GM18508 (cell line): ENCODE measurements at regions not wholly inside any gene's neighbourhood (a gene's known extent, or its start where the extent isn't known, plus 50 kb on each side); places are given as distances from the start of the nearest gene placed in this dataset.

ENCODE experiments used
- ATAC-seq: cut with Tn5 transposase; IDR thresholded peaks from one replicate; pipeline ENCODE4 v1.9.1; 2021; ENCODE audit warnings: moderate number of reproducible peaks; ENCODE audit not compliant: insufficient read depth, unreplicated experiment

DNA sequence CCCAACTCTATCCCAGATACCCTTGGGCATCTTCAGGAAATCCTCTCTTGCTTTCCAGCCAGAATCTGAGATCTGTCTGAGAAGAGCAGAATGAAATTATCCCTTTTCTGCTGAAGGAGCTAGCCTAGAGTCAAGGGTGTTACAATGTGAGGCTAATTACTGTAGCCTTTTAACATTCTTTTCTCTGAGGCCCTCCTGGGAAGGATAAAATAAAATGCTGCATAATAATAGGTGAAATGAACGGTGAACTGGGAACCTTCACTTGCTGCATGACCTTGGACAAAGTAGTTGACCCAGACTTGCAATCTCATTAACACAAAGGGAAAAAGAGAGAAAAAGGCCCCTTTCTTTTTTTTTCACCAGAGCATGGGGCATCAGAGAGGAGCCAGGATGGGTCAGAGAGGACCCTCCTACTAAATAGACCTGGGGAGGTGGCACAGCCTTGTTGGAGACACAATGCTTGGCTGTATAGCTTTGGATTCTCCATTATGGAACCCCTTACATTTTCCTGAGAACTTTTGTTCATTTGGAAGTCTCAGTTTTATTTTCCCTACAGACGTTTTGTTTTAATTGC lies 137.0 kb upstream of the LIPC start:
- ATAC-seq, result no peak

DNA sequence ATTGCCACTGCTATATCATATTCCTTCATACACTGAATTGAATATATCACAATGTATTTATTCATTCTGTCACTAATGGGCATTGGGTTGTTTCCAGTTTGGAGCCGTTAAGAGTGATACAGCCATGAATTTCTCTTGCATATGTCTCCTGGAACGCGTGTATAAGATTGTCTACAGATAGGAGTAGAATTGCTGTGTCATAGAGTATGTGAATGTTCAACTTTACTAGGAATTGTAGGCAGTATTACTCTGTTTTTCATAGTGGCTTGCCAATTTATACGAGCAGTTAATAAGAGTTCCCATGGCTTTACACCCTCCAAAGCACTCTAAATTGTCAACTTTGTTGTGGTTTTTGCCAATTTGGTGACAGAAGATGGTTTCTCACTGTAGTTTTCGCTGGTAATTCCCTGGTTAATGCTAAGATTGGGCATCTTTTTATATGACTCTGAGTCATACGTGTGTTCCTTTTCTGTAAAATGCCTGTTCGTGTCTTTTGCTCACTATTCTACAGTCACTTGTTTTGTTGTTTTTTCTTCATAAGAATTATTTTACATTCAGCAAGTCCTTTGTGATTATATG lies 136.1 kb upstream of the LIPC start:
- no peak for ATAC-seq

DNA sequence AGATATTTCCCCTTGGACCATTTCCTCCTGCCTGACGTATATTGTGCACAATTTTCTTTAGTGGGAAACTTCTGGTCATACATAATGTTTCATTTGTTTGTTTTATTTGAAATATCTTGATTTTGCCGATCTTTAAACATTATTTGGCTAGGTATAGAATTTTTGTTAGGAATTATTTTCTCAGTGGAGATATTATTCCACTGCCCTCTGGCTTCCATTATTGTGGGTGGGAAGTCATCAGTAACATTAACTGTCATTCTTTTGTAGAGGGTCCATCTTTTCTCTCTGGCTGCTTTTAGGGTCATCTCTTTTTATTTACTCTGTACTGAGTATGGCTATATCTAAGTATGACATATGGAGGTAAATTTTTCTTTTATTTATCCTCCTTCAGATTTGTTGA lies 135.5 kb upstream of the LIPC start:
- no peak for ATAC-seq

DNA sequence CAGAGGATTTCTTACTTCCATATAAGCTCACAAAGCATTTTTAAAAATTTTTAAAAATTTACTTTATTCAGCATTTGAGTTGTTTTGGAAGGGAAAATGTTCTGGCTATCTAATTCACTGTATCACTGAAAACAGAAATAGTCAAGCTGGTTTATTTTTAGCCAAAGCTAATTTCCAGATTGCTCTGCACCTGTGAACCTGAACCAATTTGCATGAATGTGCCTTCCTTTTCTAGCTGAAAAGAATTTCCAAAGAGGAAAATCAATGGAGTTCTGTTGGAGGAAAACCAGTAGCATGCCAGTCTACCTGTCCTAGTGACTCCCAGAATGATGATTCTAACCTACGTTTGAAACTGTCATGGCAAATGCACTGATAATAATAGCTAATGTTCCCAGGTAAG lies 134.2 kb upstream of the LIPC start:
- no peak for ATAC-seq

DNA sequence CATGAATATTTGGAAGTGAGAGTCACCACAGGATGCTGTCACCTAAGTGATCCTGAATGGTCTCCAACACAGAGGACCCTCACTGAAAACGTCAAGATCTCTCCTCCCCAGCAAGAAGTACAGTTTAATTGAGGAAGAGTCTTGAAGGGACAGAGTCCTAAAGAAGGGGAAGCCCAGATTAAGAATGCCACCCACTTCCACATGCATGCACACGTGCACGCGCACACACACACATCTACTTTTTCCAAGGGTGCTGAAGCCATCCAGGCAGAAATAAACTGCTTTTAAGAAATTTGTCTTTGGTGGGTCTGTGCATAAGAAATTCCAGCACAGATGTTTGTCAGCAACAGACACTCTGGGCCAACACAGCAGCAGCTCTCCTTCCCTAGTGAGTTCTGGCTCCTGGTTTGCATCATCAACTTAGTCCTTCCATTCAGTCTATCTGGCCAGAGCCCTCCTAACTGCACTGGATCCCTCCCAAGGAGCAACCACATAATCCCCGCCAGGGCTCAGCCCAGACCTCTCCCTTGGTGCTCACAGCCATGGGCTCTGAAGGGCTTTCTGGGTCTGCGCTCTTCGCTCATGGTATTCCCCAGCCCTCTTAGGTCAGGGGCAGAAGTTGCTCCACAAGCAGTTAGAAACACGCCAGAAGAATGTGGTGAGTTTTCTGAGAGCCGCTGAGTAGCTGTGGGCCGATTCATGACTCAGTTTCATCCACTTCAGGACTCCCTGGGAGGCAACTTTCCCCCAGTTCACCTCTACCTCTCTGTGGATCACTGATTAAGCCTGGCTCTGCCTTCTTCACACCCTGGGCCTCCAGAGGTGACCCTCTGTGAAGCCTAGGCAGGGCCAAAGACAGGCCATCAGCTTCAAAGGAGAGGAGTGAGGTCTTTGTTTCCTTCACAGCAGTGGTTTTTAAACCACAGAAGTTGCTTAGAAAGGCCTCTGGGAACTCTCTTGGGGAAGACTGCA lies 132.6 kb upstream of the LIPC start:
- no peak for ATAC-seq

DNA sequence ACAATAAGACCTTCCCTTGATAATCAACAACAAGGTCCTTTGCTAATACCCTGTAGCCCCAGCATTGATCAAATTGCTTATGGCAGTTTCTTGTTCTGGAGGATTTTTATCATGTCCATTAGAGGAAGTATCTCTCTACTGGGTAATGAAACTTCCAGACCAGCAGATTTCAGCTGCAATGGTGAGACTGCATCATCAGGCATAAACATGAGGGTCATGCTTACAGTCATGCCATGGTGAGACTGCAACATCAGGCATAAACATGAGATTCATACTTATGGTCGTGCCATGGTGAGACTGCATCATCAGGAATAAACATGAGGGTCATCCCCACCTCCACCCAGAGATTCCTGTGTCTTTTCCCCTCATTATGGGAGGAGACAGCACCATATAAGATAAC lies 129.0 kb upstream of the LIPC start:
- no peak for ATAC-seq

DNA sequence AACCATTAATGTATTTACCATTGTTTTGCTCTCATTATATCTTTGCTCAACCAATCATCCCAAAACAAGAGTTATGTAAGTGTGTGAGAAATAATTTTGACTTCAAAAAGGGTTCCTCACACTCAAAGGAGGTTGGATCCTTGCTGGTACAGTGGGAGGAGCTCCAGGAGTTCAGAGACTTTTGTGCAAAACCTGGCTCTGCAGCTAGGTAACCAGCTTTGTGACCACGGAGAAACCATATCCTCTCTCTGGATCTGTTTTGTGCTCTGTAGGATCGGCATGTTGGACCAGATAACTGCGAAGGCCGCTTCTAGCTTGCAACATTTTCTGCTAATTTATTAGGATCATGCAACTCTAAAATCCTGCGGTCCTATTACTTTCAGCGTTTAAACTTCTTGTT lies 128.6 kb upstream of the LIPC start:
- no peak for ATAC-seq

DNA sequence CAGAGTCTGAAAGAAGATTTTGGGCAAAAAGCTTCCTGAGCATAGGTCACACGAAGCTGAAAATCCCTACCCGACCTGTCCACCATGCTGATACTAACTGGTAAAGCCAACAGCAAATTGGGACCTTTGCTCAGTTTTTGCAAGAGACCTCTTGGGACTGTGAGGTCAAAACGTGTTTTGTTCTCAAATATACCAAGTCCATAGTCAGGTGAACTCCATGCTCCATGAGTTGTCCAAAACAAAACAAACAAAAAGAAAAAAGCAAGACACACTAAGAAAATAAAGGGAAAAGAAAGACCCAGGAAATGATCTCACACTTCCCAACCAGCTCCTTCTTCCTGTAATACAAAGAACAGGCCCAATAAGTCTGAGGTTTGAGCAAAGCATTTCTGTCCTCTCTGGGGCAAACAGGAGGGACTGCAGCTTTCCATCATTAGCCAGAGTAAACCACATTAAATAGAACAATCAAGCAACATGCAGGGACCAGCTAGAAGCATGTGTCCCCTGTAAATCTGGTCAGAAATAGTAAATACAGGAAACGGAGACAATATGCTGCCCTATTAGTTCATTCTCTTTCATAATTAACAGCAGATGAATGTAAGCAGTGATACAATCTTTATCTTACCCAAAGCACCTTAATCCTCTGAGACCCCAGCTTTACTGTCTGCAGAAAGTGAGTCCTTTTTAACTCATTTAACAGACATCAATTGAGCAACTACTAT lies 125.0 kb upstream of the LIPC start:
- ATAC-seq, result no peak

DNA sequence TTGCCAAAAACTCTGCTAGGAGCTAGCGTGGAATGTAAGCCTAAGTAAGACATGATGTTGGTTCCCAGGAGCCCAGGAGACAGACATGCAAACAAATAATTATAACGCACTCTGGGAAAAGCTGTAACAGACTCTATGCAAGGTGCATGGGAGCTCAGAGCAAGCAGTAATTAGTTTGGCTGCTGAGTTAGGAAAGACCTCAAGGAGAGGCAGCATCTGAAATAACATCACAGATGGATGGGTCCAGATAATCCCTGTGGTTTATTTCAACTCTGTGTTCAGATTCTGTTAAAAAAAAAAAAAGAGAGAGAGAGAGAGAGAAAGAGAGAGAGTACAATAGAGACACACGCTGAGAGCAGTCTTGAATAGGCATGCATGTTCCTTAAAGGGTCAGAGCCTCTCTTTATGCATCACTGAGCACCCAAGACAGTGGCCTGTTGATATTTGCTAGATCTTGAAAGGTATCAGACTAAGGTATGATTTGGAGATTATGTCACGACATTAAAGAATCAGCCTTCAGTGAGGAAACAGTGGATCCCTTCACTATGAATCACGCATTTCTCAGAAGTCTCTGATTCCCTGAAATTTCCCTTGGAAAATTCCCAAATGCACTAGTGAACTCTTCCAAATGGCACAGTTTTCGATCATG lies 124.4 kb upstream of the LIPC start:
- ATAC-seq, result no peak

DNA sequence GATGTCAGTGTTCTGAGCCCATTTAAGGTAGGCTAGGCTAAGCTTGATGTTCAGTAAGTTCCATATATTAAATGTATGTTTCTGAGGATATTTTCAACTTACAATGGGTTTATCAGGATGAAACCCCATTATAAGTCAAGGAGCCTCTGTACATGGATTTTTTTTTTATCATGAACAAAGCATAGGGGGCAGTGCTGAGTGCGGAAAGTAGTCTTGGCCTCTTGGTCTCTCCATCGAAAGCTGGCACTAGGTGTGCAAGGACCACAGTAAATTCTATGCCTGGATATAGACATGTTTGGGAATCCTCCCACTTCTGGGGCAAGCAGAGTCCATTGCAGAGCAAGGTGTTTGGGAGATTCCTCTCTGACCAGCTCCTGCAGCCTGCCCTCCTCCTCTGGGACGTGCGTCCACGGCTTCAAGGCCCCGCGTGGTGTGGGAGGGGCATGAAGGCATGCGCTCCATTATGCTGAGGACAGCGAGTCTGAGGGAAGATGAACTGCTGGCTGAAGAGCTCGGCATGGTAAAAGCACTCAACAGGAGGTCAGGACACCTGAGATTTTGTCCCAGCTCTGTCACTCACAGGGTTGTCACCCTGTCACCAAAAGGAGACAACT lies 122.9 kb upstream of the LIPC start:
- no peak for ATAC-seq

DNA sequence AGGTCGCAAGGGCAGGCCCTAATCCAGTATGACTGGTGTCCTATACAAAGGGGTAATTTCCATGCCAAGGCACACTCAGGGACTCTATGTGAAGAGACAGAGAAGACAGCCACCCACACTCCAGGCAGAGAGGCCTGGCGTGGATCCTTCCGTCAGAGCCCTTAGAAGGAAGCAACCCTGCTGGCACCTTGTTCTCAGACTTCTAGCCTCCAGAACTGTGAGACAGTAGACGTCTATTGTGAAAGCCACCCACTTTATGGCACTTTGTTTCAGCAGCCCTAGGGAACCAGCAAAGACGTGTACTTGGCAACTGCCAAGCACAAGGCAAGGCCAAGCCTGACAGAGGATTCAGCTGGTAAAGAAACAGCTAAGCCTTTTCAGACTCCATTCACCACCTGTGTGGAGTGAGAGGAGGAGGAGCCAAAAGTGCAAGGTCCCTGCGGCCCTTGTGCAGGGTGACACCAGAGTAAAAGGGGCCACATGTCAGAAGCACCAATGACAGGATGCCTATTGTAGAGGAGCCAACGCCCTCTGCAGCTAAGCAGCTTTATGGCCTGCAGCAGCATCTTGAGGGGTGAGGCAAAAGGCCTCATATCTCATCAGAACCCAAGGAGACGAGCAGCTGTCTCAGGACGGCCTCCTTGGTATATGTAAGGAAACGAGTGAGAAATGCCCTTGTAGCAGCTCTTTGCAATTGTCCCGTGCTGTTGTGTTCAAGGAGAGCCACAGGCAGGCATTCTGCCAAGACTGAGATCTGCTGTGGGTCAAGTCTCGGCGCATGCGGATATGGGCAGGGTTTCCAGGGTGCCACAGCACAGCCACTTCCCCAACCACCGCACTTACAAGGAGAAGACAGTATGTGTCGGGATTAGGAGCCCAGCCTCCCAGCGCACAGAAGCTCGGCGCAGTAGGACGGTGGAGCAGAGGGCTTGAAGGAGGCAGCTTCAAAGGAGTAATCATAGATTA lies 121.5 kb upstream of the LIPC start:
- ATAC-seq, result no peak

DNA sequence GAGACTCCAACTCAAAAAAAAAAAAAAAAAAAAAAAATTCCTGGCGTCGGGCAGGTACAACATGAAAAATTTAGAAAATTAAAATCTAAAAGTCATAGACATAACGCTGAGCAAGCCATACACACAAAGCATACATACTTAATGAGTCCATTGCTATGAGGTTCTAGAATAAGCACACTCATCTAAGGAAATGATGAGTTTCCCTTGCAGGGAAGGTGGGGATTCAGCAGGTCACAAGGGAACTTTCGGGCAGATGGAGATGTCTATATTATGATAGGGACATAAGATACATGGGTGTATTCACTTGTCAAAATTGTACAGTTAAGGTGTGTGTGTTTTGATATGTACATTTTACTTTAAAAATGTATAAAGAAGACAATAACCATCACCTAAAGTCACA lies 120.2 kb upstream of the LIPC start:
- ATAC-seq, result no peak

DNA sequence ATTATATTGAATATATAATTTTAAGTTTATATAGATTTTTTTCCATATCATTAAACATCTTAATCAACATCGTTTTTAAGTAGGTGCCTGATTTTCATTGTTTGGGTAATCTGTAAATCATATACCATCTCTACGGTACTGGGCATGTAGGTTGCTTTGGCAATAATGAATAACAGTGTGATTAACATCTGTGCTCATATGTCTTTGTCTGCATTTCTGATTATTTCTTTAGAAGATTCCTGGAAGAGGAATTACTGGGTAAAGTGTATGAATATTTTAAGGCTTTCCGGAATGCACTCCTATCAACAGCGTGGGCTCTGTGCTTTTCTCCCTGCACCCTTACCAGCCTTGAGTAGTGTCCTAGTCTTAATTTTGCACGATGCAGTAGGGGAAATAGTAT lies 119.8 kb upstream of the LIPC start:
- ATAC-seq, result no peak

DNA sequence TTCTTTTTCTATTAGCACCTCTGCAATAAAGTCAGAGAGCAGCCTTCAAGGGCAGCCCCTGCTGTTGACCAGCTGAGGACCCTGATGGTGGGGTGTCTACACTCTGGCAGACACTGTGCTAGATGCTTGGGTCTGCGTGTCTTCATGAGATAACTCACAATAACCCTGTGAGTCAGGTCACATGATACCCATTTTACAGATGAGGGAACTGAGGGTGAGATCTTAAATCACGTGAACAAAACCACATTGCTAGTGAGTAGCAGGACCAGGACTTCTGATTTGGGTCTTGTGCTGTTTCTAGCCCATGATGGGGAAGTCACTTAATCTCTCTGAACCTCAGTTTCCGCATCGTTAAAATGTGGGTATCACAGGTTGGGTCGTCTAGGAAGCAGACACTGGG lies 118.5 kb upstream of the LIPC start:
- no peak for ATAC-seq

DNA sequence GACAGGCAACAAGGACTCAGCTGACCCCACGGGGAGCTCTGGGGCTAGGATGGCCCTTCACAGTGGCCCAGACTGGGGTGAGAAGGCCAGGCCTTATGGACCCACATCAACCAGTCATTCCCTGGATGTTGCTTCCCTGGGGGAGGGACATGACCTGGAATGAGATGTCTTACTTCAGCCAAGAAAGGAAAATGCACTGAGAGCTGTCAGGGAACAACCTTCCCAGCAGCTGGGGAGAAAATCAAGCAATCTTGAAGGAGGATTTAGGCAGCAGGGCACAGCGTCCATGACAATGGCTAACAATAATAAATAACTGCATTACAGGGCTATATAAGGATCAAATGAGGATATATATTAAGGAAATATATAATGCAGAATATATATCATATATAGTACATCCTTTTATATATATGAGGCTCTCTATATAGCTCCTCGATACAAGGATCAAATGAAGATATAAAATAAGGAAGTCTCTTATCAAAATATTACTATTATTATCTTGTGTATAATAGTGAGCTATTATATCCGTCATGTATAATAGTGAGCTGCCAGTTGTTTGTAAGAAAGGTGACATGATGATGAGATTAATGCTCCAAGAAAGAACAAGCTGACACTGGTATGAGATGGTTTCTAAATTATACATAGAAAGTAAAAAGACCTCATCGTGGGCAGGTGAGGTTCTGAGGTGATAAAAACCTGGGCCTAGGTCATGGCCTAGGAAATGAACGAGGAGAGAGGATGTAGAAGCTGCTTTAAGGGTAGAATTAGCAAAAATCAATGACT lies 117.8 kb upstream of the LIPC start:
- no peak for ATAC-seq

DNA sequence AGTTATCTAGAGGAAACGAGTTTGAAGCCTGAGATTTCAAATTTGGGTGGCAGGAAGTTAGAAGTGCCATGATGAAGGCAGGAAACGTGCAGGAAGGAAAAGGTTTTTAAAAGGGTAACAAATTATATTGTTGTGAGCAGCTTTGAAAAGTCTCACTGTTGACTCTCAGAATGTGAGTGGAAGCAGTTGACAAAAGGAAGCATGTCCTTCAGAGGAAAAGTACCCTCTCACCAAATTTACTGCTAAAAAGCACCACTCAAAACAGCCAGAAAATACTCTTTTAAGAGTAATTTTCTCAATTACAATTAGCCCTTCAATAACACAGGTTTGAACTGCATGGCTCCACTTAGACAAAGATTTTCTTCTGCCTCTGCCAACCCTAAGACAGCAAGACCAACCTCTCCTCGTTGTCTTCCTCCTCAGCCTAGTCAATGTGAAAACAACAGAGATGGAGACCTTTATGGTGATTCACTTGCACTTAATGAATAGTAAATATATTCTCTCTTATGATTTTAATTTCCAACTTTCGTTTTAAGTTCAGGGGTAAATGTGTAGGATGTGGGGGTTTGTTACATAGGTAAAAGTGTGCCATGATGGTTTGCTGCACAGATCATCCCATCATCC lies 117.1 kb upstream of the LIPC start:
- ATAC-seq, result no peak

DNA sequence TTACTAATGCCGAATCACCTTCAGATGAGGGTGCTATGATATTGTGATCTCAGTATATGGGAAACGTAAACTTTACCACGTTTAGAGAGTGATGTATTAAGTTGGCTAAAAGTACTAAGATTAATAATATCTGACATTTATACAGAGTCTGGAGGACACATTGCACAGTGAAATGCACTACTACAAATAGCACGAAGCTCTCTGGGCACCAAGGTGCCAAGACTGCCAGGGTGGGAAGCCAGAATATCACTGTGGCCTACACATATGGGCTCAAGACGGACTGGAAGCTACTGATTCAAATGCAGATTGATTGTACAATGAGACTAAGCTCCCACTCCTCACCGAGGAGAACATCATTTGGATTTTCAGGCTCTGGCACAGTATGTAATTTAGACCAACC lies 113.3 kb upstream of the LIPC start:
- ATAC-seq, result no peak

DNA sequence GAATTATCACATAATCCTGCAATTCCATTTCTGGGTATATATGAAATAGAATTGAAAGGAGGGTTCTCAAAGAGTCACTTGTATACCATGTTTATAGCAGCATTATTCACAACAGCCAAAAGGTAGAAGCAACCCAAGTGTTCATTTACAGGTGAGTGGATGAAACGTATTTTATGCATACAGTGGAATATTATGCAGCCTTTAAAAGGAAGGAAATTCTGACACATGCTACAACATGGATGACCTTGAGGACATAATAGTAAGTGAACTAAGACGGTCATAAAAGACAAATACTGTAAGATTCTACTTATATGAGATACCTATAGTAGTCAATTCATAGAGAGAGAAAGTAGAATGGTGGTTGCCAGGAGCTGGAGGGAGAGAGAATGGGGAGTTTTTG lies 110.8 kb upstream of the LIPC start:
- no peak for ATAC-seq
